ENCODE measurements at regions not wholly inside any gene's neighbourhood (a gene's known extent, or its start where the extent isn't known, plus 50 kb on each side); places are given as distances from the start of the nearest gene placed in this dataset.

DNA sequence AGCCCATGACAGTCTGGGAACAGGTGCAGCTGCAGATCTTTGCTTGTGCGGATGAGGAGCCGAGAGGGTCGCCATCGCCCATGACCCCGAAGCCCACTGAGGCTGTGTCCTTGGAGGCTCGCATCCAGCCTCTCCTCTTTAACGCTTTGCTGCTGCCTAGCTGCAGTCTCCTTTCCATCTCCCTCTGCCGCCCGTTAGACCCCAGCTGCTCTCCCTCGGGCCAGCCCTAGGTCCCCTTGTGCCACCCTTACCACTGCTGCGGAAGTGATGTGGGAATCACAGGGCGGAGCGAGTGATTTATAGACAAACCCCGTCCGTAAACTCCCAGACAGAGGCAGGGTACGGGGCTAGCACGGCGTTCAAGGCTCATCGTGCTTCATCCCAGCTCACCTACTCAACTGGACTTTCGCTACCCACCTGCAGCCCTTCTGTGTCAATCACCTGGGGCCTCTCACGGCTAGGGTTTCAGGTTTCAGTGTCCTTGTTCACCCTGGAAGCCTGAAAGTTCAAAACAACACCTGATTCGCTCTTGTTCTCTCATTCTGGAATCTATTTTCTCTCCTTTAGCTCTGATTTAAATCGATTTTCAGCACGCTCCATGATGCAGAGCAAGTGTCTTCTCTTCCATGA lies 76.1 kb downstream of the PAX1 start:
- TF ChIP-seq, protein P1, sequence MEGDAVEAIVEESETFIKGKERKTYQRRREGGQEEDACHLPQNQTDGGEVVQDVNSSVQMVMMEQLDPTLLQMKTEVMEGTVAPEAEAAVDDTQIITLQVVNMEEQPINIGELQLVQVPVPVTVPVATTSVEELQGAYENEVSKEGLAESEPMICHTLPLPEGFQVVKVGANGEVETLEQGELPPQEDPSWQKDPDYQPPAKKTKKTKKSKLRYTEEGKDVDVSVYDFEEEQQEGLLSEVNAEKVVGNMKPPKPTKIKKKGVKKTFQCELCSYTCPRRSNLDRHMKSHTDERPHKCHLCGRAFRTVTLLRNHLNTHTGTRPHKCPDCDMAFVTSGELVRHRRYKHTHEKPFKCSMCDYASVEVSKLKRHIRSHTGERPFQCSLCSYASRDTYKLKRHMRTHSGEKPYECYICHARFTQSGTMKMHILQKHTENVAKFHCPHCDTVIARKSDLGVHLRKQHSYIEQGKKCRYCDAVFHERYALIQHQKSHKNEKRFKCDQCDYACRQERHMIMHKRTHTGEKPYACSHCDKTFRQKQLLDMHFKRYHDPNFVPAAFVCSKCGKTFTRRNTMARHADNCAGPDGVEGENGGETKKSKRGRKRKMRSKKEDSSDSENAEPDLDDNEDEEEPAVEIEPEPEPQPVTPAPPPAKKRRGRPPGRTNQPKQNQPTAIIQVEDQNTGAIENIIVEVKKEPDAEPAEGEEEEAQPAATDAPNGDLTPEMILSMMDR (IDR thresholded peaks at IDR 0.05) = no peak
- no peak for TF ChIP-seq POLR2AphosphoS5 (IDR thresholded peaks at IDR 0.05)
- TF ChIP-seq EP300 (IDR thresholded peaks at IDR 0.05) = no peak
